Type B pancreatic cell (in vitro differentiated cells): ENCODE measurements at regions not wholly inside any gene's neighbourhood (a gene's known extent, or its start where the extent isn't known, plus 50 kb on each side); places are given as distances from the start of the nearest gene placed in this dataset.

ENCODE experiments used
- DNase-seq: peaks from one replicate; pipeline ENCODE4 v3.0.0; 2021; ENCODE audit warnings: mixed read lengths; ENCODE audit not compliant: unreplicated experiment; ENCODE audit errors: extremely low spot score
- H3K27ac Mint-ChIP-seq: 2 replicates; pipeline ENCODE4 v1.8.0; 2021; ENCODE audit warnings: mild to moderate bottlenecking, mixed read lengths
- H3K27me3 Mint-ChIP-seq: 2 replicates; pipeline ENCODE4 v1.8.0; 2021; ENCODE audit warnings: mixed read lengths
- H3K36me3 Mint-ChIP-seq: 2 replicates; pipeline ENCODE4 v1.8.0; 2021; ENCODE audit warnings: mixed read lengths
- H3K4me1 Mint-ChIP-seq: one replicate; pipeline ENCODE4 v1.8.0; 2021; ENCODE audit warnings: mixed read lengths; ENCODE audit not compliant: unreplicated experiment
- H3K4me3 Mint-ChIP-seq: 2 replicates; pipeline ENCODE4 v1.8.0; 2021; ENCODE audit warnings: mild to moderate bottlenecking, mixed read lengths
- H3K9me3 Mint-ChIP-seq: 2 replicates; pipeline ENCODE4 v1.8.0; 2021; ENCODE audit warnings: mixed read lengths
- CTCF ChIP-seq: fragments of 200-600 bp; sonication (generic); conservative IDR thresholded peaks from 2 replicates; pipeline ENCODE4 v1.5.0; 2021; ENCODE audit warnings: antibody characterized with exemption, mild to moderate bottlenecking

GRCh38 chr3:150311156-150311555 lies 96.9 kb upstream of the TSC22D2 start:
- Mint-ChIP-seq H3K27ac (no peak overlapping the region), H3K36me3 (no peaks in the 10 kb centered on the region), H3K27me3 (no peaks in the 10 kb centered on the region), H3K9me3 (peaks cover 20% of the 10 kb centered on the region), H3K4me1 (peaks cover 21% of the 10 kb centered on the region), H3K4me3 (no peak overlapping the region)
- DNase-seq: no peak
- TF ChIP-seq CTCF: no peak

GRCh38 chr3:150309557-150309956 lies 98.5 kb upstream of the TSC22D2 start:
- Mint-ChIP-seq H3K9me3 (peaks cover 20% of the 10 kb centered on the region), H3K4me3 (no peak overlapping the region), H3K27ac (no peak overlapping the region), H3K4me1 (peaks cover 21% of the 10 kb centered on the region), H3K27me3 (no peaks in the 10 kb centered on the region), H3K36me3 (no peaks in the 10 kb centered on the region)
- no peak for TF ChIP-seq CTCF
- DNase-seq: no peak

GRCh38 chr3:150309257-150309542 lies 98.9 kb upstream of the TSC22D2 start:
- H3K27ac Mint-ChIP-seq: no peak overlapping the region
- no peak for TF ChIP-seq CTCF
- H3K4me3 Mint-ChIP-seq: no peak overlapping the region
- peaks cover 20% of the 10 kb centered on the region for H3K9me3 Mint-ChIP-seq
- no peaks in the 10 kb centered on the region for H3K27me3 Mint-ChIP-seq
- peaks cover 18% of the 10 kb centered on the region for H3K4me1 Mint-ChIP-seq
- no peak for DNase-seq
- H3K36me3 Mint-ChIP-seq: no peaks in the 10 kb centered on the region

GRCh38 chr3:150308481-150309256 lies 99.4 kb upstream of the TSC22D2 start:
- H3K4me1 Mint-ChIP-seq: peaks cover 15% of the 10 kb centered on the region
- peaks cover 20% of the 10 kb centered on the region for H3K9me3 Mint-ChIP-seq
- H3K27ac Mint-ChIP-seq: peak overlapping the region; percentile 84
- no peak overlapping the region for H3K4me3 Mint-ChIP-seq
- no peak for DNase-seq
- TF ChIP-seq CTCF: no peak
- no peaks in the 10 kb centered on the region for H3K36me3 Mint-ChIP-seq
- H3K27me3 Mint-ChIP-seq: no peaks in the 10 kb centered on the region

GRCh38 chr3:150308037-150308319 lies 100.1 kb upstream of the TSC22D2 start:
- peaks cover 15% of the 10 kb centered on the region for H3K4me1 Mint-ChIP-seq
- DNase-seq: no peak
- H3K4me3 Mint-ChIP-seq: no peak overlapping the region
- H3K9me3 Mint-ChIP-seq: peaks cover 16% of the 10 kb centered on the region
- peak overlapping the region; percentile 84 for H3K27ac Mint-ChIP-seq
- no peak for TF ChIP-seq CTCF
- H3K27me3 Mint-ChIP-seq: no peaks in the 10 kb centered on the region
- H3K36me3 Mint-ChIP-seq: no peaks in the 10 kb centered on the region
